ENCODE measurements at regions not wholly inside any gene's neighbourhood (a gene's known extent, or its start where the extent isn't known, plus 50 kb on each side); places are given as distances from the start of the nearest gene placed in this dataset.

GRCh38 chr9:592225-592624 is 249.3 kb upstream of the DMRT1 start (continued):
- TF ChIP-seq POLR2AphosphoS5 (IDR thresholded peaks at IDR 0.05; ENCODE audit: low read depth): no peak
- no peak for TF ChIP-seq STAT1 (IDR thresholded peaks at IDR 0.05; ENCODE audit: unreplicated experiment)

DNA sequence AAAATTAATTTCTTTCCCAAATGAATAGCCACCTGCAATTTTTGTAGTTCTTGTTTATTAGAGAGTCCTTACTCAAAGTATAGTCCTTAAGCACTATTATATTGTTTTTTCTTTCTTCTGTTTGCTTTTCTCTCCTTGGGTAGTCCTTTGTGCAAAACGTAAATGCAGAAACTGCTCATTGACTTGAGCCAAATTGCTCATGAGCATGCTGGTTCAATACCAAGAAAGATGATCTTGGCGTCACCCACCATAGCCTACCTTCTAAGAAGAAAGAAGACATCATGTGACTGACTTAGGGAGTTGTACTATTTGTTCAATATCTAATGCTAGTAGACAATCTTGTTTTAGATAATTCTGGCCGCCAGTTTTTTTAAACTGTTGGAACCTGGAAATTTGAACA is 248.8 kb upstream of the DMRT1 start:
- peaks cover 4% of the 10 kb centered on the region for H3K9me3 Mint-ChIP-seq
- Histone ChIP-seq H3K4me2 (no peak overlapping the region), H2AFZ (no peak overlapping the region), H3K27ac (ENCODE audit: low read depth) (no peak overlapping the region), H3K36me3 (ENCODE audit: insufficient read depth) (no peaks in the 10 kb centered on the region), H3F3A (replicated peaks; ENCODE audit: low read depth) (no peaks in the 10 kb centered on the region), H3K4me3 (no peak overlapping the region), H3K79me2 (replicated peaks; ENCODE audit: insufficient read depth) (peaks cover 36% of the 10 kb centered on the region), H4K20me1 (replicated peaks; ENCODE audit: insufficient read depth) (peaks cover 2% of the 10 kb centered on the region; the same call in 1 of the 2 replicates), H3K27me3 (ENCODE audit: insufficient read depth) (no peaks in the 10 kb centered on the region), H3K9me2 (ENCODE audit: insufficient read depth) (no peaks in the 10 kb centered on the region), H3K4me1 (ENCODE audit: insufficient read depth) (peaks cover 19% of the 10 kb centered on the region)
- no peak overlapping the region for H3K4me3 Mint-ChIP-seq
- peaks cover 16% of the 10 kb centered on the region; the same call in 2 of the 3 replicates for H3K36me3 Mint-ChIP-seq (ENCODE audit: low read depth)
- no peak overlapping the region for H3K27ac Mint-ChIP-seq
- ATAC-seq: no peak
- no peaks in the 10 kb centered on the region for H3K27me3 Mint-ChIP-seq (ENCODE audit: insufficient read depth, low read depth, poor library complexity)
- no peak for DNase-seq (ENCODE audit: low spot score)
- TF ChIP-seq, protein P1, sequence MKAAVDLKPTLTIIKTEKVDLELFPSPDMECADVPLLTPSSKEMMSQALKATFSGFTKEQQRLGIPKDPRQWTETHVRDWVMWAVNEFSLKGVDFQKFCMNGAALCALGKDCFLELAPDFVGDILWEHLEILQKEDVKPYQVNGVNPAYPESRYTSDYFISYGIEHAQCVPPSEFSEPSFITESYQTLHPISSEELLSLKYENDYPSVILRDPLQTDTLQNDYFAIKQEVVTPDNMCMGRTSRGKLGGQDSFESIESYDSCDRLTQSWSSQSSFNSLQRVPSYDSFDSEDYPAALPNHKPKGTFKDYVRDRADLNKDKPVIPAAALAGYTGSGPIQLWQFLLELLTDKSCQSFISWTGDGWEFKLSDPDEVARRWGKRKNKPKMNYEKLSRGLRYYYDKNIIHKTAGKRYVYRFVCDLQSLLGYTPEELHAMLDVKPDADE (IDR thresholded peaks at IDR 0.05): no peak
- TF ChIP-seq ZNF114 (CRISPR knock-in tag; IDR thresholded peaks at IDR 0.05) (no peak), CREB1 (CRISPR knock-in tag; IDR thresholded peaks at IDR 0.05; ENCODE audit: low read depth) (no peak), ZNF331 (CRISPR knock-in tag; IDR thresholded peaks at IDR 0.05; ENCODE audit: low read depth) (no peak), STAT1 (IDR thresholded peaks at IDR 0.05; ENCODE audit: unreplicated experiment) (no peak), REST (IDR thresholded peaks at IDR 0.05; ENCODE audit: unreplicated experiment) (no peak)
- H3K4me1 Mint-ChIP-seq: peaks cover 34% of the 10 kb centered on the region

DNA sequence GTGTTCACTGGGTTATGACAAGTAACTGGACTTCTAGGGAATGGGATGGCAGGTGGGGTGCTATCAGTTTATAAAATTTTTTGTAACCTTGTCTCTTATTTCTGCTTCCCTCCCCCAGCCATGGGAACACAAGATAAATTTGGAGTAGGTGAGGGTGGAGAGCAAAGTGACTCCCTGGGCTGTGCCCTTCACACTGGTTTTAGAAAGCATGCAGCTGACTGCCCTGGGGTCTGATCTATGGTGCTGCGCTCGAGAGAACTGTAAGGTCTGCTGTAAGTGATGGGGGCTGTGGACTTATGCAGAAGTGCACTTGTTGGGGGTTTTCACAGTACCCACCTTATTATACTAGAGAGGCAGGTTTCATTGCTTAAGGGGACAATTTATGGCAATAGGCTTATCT is 247.7 kb upstream of the DMRT1 start:
- H3K27me3 Mint-ChIP-seq (ENCODE audit: insufficient read depth, low read depth, poor library complexity): no peaks in the 10 kb centered on the region
- H4K20me1 ChIP-seq (replicated peaks; ENCODE audit: insufficient read depth): peaks cover 2% of the 10 kb centered on the region; the same call in 1 of the 2 replicates
- H3K9me2 ChIP-seq (ENCODE audit: insufficient read depth): no peaks in the 10 kb centered on the region
- H2AFZ ChIP-seq: no peak overlapping the region
- H3K27ac ChIP-seq (ENCODE audit: low read depth): no peak overlapping the region
- H3K4me1 Mint-ChIP-seq: peaks cover 31% of the 10 kb centered on the region
- no peak overlapping the region for H3K27ac Mint-ChIP-seq
- peaks cover 39% of the 10 kb centered on the region for H3K79me2 ChIP-seq (replicated peaks; ENCODE audit: insufficient read depth)
- H3K4me3 Mint-ChIP-seq: no peak overlapping the region
- H3K36me3 Mint-ChIP-seq (ENCODE audit: low read depth): peaks cover 16% of the 10 kb centered on the region; the same call in 2 of the 3 replicates
- DNase-seq (ENCODE audit: low spot score) (no peak), ATAC-seq (no peak)
- H3K36me3 ChIP-seq (ENCODE audit: insufficient read depth): no peaks in the 10 kb centered on the region
- H3K4me2 ChIP-seq: no peak overlapping the region
- H3K9me3 Mint-ChIP-seq: peaks cover 4% of the 10 kb centered on the region
- no peaks in the 10 kb centered on the region for H3K27me3 ChIP-seq (ENCODE audit: insufficient read depth)
- H3F3A ChIP-seq (replicated peaks; ENCODE audit: low read depth): no peaks in the 10 kb centered on the region
- peaks cover 18% of the 10 kb centered on the region for H3K4me1 ChIP-seq (ENCODE audit: insufficient read depth)
- no peak overlapping the region for H3K4me3 ChIP-seq
- no peak for TF ChIP-seq ZNF462 (CRISPR knock-in tag; IDR thresholded peaks at IDR 0.05)
- no peak for TF ChIP-seq EZH2phosphoT487 (IDR thresholded peaks at IDR 0.05; ENCODE audit: unreplicated experiment)

All from GM23338 (cell line).